Activated CD8-positive, alpha-beta memory T cell treated with anti-CD3 and anti-CD28 coated beads for 1 hour (primary cell): ENCODE measurements at regions not wholly inside any gene's neighbourhood (a gene's known extent, or its start where the extent isn't known, plus 50 kb on each side); places are given as distances from the start of the nearest gene placed in this dataset.

ENCODE experiments used
- DNase-seq, 2 donors: peaks; one replicate each; pipeline ENCODE4 v3.0.0-alpha.2; 2020; ENCODE audit warnings: low read depth in 1 of 2; ENCODE audit errors: extremely low read depth in 1 of 2

- no peak for DNase-seq
Observed at GRCh38 chr5:68429510-68429909, 214.0 kb downstream of the PIK3R1 start.

DNA sequence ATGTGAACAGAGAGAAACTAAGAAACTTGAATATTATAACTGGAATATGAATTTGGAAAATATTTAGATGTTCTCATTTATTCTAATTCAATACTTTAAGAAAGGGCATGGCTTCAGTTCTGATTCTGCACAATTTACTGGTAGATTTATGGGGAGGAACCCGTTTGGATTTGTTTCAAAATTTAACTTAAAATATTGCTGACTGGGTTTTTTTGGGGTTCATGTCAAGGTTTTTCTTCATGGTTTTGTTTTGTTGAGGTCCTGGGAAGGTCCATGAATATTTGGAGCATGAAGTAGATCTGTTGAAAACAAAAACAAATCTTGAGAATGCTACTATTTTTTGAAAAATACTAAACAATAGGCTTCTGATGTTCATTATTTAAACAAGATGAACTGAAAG is 214.7 kb downstream of the PIK3R1 start:
- DNase-seq = no peak

DNA sequence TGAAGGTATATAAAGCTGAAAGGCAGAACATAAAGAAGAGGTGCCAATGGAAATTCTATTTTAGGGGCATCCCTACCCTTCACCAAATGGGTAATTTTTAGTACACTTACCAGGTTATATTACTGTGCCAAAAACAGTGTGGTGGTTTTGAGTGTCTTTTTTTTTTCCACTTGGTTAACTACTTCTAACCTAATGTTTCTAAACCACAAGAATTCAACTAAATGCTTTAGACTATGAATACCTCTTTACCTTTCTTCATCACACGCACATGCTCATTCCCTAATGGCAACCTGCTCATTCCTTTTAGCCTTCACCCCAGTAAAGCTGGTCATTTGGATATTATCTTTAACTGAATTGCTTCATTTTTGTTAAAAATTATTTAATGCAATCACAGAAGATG is 215.6 kb downstream of the PIK3R1 start:
- DNase-seq = no peak

DNA sequence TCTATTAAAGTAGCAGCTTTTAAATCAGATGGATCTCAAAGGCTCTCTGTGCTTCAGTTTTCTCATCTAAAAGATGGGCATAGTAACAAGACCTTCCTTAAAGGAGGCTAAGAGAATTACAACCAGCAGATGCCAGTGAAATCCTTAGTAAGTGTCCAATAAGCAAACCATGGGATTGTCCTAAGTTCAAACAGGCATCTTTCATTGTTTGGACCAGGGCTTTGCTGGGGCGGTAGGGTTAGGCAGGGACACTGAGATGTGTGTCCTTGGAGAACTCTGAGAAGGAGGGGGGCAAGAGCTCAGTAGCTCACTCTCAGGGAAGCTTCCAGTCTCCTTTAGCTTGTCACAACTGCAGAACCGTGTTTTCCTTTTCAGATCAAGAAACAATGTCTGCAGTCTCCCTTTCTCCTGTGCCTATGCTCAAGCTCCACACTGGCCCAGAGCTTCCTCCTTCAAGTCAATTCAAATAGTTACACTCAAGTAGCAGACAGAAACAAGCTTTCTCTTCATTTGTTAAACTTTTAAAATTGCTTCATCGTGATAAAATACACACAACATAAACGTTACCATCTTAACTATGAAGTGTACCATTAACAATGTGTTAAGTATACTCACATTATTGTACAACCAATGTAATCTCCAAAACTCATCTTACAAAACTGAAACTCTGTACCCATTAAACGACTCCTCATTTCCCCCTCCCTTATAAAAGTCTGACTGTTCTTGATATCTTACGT is 216.2 kb downstream of the PIK3R1 start:
- no peak for DNase-seq

DNA sequence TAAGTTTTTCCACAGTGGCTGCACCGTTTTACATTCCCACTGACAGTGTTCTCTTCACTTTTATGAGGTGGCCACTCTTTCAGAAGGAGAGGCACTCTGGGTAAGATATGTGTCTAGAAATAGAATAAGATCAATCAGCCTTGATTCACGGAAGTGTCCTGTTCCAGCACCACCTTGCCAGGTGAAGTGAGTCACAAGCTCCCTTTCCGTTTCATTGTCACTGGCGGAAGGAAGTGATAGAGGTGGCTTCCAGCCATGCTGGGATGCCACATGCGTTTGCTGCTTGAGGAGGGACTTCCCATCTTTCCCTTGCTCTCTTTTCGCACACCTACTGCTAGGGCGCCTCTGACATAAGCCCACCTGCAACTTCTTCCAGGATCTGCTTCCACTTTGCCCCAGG is 217.1 kb downstream of the PIK3R1 start:
- no peak for DNase-seq

DNA sequence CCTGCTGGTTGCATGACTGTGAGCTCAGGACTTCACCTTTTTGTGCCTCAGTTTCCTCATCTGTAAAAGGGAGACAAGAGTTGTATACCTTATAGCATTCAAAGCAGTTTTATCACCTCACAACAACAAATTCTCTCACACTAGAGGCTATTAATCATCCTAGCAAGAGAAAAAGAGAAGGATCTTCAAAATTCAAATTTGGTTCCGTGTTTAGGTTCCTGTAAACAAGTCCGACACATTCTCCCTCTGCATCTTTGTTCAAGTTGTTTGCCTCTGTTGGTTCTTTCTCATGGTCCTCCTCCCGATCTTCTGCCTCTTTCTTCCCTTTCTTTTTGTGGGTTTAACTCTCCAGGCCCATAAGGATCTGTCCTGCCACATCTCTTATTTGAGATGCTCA is 218.0 kb downstream of the PIK3R1 start:
- DNase-seq = no peak

DNA sequence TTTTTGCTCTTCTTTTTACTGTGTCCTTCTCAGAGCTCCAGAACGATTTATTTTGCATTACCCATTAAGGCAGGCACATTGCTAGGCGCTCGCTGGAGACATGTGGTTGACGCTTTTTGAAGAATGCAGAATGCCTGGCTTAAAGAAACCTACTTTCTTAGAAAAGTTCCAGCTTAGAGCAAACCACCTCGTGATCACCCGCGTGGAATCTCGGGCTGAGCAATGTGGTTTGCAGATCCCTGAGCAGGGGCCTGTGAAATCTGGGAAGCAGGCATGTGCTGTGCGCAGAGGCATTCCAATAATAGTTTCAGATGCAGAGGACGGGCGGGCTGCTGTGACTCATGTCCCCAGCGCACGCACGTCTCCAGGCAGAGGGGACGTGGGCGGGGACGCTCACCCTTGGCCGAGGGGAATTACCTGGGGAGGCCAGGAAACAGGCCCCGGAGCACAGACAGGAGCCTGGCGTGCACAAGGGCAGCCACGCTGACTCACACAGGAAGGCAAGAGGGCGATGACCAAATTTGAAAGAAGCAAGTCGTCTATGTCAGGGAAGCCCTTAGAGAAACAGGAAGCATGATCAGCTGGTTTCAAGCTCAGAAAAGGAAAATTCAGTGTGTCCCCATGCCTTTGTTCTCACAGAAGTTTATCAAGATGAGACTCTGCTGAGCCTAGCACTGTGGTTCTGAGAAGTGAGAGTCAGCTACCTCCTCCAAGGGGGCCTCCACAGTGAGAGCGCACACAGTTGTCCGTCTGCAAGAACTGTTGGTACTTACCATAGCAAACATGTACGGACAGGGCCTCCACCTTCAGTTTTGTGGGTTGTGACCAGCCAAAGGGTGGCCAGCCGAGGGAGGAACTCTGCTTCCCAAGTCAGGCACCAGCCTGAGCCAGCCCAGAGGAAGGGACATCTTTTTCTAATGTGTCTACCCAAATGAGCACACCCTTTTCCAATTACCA is 218.6 kb downstream of the PIK3R1 start:
- DNase-seq = peak; percentile 79 to 81

- no peak for DNase-seq
Observed at GRCh38 chr5:68435611-68436010, 220.1 kb downstream of the PIK3R1 start.

DNA sequence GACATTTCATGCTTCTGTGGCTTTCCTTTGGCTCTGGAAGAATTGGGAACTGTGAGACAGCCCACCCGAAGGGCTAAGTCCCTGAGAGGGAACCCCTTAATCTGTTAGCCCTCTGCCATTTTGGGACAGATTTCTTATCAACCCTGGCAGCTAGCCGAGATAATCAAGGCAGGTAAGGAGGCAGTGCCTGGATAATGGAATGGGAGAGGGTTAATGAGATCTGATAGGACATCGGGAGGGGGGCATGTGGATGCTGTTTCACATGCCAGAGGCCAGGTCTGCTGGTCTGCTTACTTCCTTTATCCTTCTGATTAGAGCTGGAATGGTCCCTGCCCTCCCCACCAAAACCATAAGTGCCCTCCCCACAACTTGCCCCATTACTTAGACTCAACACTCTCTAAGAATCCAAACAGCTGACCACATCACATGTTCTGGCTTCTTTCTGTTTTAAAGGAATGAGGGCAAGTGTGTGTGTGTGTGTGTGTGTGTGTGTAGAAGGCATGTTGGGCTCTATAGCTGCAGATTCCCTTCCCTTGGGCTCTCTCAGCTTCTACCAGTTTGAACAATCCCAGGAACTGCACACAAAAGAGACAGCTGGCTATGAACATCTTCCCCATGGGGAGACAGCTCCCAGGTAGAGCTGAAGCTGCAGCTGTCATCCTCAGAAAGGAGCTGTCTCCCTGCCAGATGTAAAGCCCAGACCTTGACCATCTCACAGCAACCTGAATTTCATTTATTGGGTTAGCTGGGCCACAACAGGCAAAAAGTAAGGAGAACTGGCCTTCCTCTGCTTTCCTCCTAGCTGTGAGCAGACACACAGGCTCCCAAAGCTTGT is 221.3 kb downstream of the PIK3R1 start:
- DNase-seq = no peak

DNA sequence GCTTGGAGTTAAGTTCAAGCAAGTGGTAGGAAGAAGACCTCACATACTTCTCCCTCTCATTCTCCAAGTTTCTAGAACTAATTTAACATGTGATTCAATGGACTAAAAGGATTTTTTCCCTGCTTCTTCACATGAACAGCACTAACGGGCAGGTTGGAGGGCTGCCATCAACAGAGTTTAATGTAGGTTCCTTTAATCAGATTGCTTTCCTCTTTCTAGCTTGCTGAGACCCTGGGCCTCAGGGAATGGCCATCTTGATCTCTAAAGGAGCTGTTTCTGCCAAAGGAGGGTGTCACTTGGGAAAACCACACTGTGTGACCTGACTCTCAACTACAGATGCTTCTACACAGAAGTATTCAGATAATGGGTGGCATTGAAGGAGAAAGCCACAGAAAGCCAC is 223.3 kb downstream of the PIK3R1 start:
- no peak for DNase-seq

DNA sequence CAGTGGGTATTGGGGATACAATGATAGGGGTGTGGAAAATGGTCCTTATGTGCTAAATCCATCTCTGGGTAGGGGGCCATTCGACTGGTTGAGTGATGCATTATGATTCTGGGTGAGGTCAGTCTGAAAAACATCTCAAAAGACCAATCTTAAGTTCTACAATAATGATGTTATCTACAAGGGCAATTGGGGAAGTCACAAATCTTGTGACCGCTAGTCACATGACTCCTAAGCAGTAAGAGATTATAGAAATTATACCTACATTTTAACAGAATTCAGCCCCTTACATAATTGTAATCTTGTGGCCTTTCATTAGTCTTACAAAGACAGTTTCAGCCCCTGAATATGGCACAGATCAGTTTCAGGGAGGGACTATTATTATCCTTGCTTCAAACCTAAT is 224.7 kb downstream of the PIK3R1 start:
- no peak for DNase-seq

DNA sequence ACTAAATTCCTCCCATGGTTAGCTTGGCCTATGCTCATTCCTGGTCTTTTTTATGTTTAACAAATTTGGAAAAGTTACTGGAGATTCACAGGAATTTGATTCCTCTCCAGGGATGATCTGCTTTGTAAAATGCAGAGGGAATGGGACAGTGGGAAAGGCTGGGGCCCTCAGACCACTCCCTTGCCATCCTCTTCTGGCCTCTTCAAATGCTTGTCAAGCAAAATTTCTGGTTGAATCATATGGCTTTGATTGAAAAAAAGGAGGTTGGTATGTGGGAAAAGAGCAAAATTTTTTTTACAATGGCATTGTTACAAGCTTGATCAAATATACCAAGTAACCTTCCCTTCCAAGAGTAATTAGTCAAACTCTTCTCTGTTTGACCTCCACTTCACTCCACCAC is 225.1 kb downstream of the PIK3R1 start:
- no peak for DNase-seq

DNA sequence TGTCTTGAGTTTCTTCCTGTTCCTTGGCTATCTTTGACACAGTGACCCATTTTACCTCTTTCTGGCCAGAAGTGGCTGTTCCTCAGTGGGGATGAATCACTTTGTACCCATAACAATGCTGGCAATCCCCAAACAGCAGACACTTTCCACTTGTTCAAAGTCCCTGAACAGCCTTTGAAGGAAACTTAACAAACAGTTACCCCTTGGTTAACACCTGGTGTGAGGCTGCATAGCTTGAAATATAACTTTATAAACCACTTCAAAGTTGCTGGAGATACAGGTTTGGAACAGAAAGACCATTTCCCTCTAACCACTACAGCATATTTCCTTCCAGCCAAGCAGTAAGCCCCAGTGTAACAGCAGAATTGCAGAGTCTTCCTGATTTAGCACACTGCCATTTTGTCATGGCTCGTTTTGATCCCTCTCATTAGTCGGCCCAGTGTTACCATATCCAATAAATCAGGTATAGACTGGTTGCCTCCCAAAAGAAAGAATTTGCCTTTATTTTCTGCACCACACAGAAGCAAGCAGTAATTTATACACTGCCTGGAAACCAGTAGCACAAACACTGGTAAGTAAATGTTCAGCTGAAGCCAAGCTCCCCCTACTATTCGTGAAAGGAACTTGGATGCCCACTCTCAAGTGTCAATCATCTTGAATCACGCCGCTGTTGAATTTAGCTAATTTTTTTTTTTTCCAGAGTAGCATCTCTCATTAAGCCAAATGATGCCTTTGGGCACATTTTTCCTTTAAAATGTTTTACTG is 225.9 kb downstream of the PIK3R1 start:
- no peak for DNase-seq

DNA sequence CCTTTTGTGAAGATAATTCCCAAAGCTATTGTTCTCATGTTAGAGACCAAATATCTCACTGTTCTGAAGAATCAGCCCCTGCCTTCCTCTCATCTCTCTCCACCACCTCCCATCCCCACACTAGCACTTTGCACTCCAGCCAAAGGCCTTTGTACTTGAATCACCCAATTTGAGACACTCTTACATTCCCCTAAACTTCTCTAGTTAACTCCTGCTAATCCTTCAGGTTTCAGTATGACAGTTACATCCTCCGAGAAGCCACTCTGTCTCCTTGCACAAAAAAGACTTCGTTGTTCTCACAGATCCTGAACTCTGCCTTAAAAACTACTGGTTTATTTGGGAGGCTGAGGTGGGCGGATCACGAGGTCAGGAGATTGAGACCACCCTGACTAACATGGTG is 227.5 kb downstream of the PIK3R1 start:
- DNase-seq = no peak

- DNase-seq = no peak
Observed at GRCh38 chr5:68444048-68444447, 228.5 kb downstream of the PIK3R1 start.

- no peak for DNase-seq
Observed at GRCh38 chr5:68444833-68445232, 229.3 kb downstream of the PIK3R1 start.

- DNase-seq = no peak
Observed at GRCh38 chr5:68445257-68446069, 229.9 kb downstream of the PIK3R1 start.

GRCh38 chr5:68446070-68446357 is 230.5 kb downstream of the PIK3R1 start:
- DNase-seq = no peak

DNA sequence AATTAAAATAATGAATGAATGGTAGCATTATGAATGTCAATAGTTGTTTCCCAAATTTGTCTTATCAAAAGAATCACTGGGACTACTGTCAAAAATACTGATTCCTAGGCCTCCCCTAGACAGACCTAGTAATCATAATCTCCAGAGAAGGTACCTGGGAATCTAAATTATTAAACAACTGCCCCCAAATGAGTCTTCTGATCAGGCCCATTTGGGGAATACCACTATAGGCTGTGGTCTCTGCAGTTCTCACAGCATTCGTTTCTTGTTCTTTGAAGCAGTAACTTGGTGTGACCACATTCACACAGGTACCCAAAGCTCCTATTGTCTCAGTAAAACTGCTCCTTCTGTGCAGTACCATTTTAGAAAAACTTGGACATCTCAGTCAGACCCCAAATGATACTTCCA is 230.9 kb downstream of the PIK3R1 start:
- no peak for DNase-seq
